CD4-positive, alpha-beta T cell treated with Interleukin-6 for 4 hours (primary cell): ENCODE measurements at regions not wholly inside any gene's neighbourhood (a gene's known extent, or its start where the extent isn't known, plus 50 kb on each side); places are given as distances from the start of the nearest gene placed in this dataset.

ENCODE experiments used
- DNase-seq: peaks from one replicate; pipeline ENCODE4 v3.0.0-alpha.2; 2020; ENCODE audit warnings: mixed read lengths

- no peak for DNase-seq
Measured at GRCh38 chr1:93815366-93816110, 63.5 kb downstream of the DNTTIP2 start.

GRCh38 chr1:93814795-93815340, 64.1 kb downstream of the DNTTIP2 start:
- no peak for DNase-seq

- DNase-seq, result peak; percentile 40
Measured at GRCh38 chr1:93814059-93814794, 64.8 kb downstream of the DNTTIP2 start.

GRCh38 chr1:93813076-93813475, 65.9 kb downstream of the DNTTIP2 start:
- DNase-seq, result no peak

- DNase-seq, result no peak
Measured at GRCh38 chr1:93811326-93812065, 67.5 kb downstream of the DNTTIP2 start.

- no peak for DNase-seq
Measured at GRCh38 chr1:93810316-93810715, 68.7 kb downstream of the DNTTIP2 start.

- DNase-seq, result no peak
Measured at GRCh38 chr1:93808871-93809270, 70.1 kb downstream of the DNTTIP2 start.

GRCh38 chr1:93807311-93807930, 71.6 kb downstream of the DNTTIP2 start:
- DNase-seq, result no peak

- no peak for DNase-seq
Measured at GRCh38 chr1:93805027-93805610, 73.9 kb downstream of the DNTTIP2 start.

GRCh38 chr1:93804412-93804811, 74.6 kb downstream of the DNTTIP2 start:
- no peak for DNase-seq

- DNase-seq, result no peak
Measured at GRCh38 chr1:93801471-93801870, 77.5 kb downstream of the DNTTIP2 start.

GRCh38 chr1:93800856-93801255, 78.2 kb downstream of the DNTTIP2 start:
- no peak for DNase-seq

- no peak for DNase-seq
Measured at GRCh38 chr1:93798291-93798690, 80.7 kb downstream of the DNTTIP2 start.

GRCh38 chr1:93784538-93784937, 94.5 kb downstream of the DNTTIP2 start:
- no peak for DNase-seq

GRCh38 chr1:93783876-93784275, 95.1 kb downstream of the DNTTIP2 start:
- DNase-seq, result no peak

- DNase-seq, result no peak
Measured at GRCh38 chr1:93779540-93780165, 98.0 kb upstream of the BCAR3 start.

- DNase-seq, result no peak
Measured at GRCh38 chr1:93778457-93778856, 96.8 kb upstream of the BCAR3 start.

- DNase-seq, result no peak
Measured at GRCh38 chr1:93777255-93777654, 95.6 kb upstream of the BCAR3 start.

GRCh38 chr1:93776728-93777127, 95.1 kb upstream of the BCAR3 start:
- no peak for DNase-seq

GRCh38 chr1:93775224-93775623, 93.6 kb upstream of the BCAR3 start:
- DNase-seq, result no peak

GRCh38 chr1:93774707-93775106, 93.1 kb upstream of the BCAR3 start:
- DNase-seq, result no peak
